HEK293 (cell line): ENCODE measurements at regions not wholly inside any gene's neighbourhood (a gene's known extent, or its start where the extent isn't known, plus 50 kb on each side); places are given as distances from the start of the nearest gene placed in this dataset.

Experiments used
- GFI1B ChIP-seq: fragments of 450-650 bp; formaldehyde crosslinking; IDR thresholded peaks from 2 replicates; pipeline ENCODE4 v1.5.1; 2016; ENCODE audit warnings: missing biosample characterization, missing genetic modification characterization
- GLIS1 ChIP-seq: fragments of 450-650 bp; formaldehyde crosslinking; IDR thresholded peaks from 2 replicates; pipeline ENCODE4 v1.5.1; 2016; ENCODE audit warnings: missing biosample characterization, missing genetic modification characterization
- ZBTB17 ChIP-seq: fragments of 450-650 bp; formaldehyde crosslinking; IDR thresholded peaks from 2 replicates; pipeline ENCODE4 v1.5.1; 2016; ENCODE audit warnings: missing biosample characterization, missing genetic modification characterization
- ZBTB21 ChIP-seq: fragments of 450-650 bp; formaldehyde crosslinking; IDR thresholded peaks from 2 replicates; pipeline ENCODE4 v1.5.1; 2017; ENCODE audit warnings: missing biosample characterization, missing genetic modification characterization
- ZNF157 ChIP-seq: fragments of 450-650 bp; formaldehyde crosslinking; IDR thresholded peaks from 2 replicates; pipeline ENCODE4 v1.5.1; 2016; ENCODE audit warnings: missing biosample characterization, missing genetic modification characterization
- ZNF169 ChIP-seq: fragments of 450-650 bp; formaldehyde crosslinking; IDR thresholded peaks from 2 replicates; pipeline ENCODE4 v1.5.1; 2016; ENCODE audit warnings: missing biosample characterization, missing genetic modification characterization
- ZNF2 ChIP-seq: fragments of 450-650 bp; formaldehyde crosslinking; IDR thresholded peaks from 2 replicates; pipeline ENCODE4 v1.5.1; 2016; ENCODE audit warnings: missing biosample characterization, missing genetic modification characterization
- ZNF280D ChIP-seq: fragments of 450-650 bp; formaldehyde crosslinking; IDR thresholded peaks from 2 replicates; pipeline ENCODE4 v1.5.1; 2016; ENCODE audit warnings: missing biosample characterization, missing genetic modification characterization
- ZNF510 ChIP-seq: fragments of 450-650 bp; formaldehyde crosslinking; IDR thresholded peaks from 2 replicates; pipeline ENCODE4 v1.5.1; 2018; ENCODE audit warnings: mild to moderate bottlenecking, missing genetic modification characterization, missing biosample characterization; ENCODE audit not compliant: insufficient replicate concordance
- ZNF549 ChIP-seq: fragments of 450-650 bp; IDR thresholded peaks from 2 replicates; pipeline ENCODE4 v1.5.1; 2018; ENCODE audit warnings: missing biosample characterization, missing genetic modification characterization, mild to moderate bottlenecking, inconsistent platforms, moderate library complexity
- TF ChIP-seq, protein P1 (sequence below): fragments of 450-650 bp; formaldehyde crosslinking; IDR thresholded peaks from 2 replicates; pipeline ENCODE4 v1.5.1; 2016; ENCODE audit warnings: missing biosample characterization, missing genetic modification characterization
- TF ChIP-seq, protein P2 (sequence below): fragments of 450-650 bp; formaldehyde crosslinking; IDR thresholded peaks from 2 replicates; pipeline ENCODE4 v1.5.1; 2016; ENCODE audit warnings: missing biosample characterization, missing genetic modification characterization, low read depth
- TF ChIP-seq, protein P3 (sequence below): fragments of 450-650 bp; formaldehyde crosslinking; IDR thresholded peaks from 2 replicates; pipeline ENCODE4 v1.5.1; 2016; ENCODE audit warnings: missing biosample characterization, missing genetic modification characterization, low read depth
- TF ChIP-seq, protein P4 (sequence below): fragments of 450-650 bp; IDR thresholded peaks from 2 replicates; pipeline ENCODE4 v1.5.1; 2018; ENCODE audit warnings: missing biosample characterization, missing genetic modification characterization

- TF ChIP-seq, protein P1, sequence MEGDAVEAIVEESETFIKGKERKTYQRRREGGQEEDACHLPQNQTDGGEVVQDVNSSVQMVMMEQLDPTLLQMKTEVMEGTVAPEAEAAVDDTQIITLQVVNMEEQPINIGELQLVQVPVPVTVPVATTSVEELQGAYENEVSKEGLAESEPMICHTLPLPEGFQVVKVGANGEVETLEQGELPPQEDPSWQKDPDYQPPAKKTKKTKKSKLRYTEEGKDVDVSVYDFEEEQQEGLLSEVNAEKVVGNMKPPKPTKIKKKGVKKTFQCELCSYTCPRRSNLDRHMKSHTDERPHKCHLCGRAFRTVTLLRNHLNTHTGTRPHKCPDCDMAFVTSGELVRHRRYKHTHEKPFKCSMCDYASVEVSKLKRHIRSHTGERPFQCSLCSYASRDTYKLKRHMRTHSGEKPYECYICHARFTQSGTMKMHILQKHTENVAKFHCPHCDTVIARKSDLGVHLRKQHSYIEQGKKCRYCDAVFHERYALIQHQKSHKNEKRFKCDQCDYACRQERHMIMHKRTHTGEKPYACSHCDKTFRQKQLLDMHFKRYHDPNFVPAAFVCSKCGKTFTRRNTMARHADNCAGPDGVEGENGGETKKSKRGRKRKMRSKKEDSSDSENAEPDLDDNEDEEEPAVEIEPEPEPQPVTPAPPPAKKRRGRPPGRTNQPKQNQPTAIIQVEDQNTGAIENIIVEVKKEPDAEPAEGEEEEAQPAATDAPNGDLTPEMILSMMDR (tag by site-specific recombination): no peak
- TF ChIP-seq ZNF2 (tag by site-specific recombination) (no peak), ZNF157 (tag by site-specific recombination) (no peak), GFI1B (tag by site-specific recombination) (no peak), ZNF280D (tag by site-specific recombination) (no peak), ZNF510 (tag by site-specific recombination) (no peak), ZBTB17 (tag by site-specific recombination) (no peak), ZNF549 (tag by site-specific recombination) (no peak), GLIS1 (tag by site-specific recombination) (no peak), ZBTB21 (tag by site-specific recombination) (no peak), ZNF169 (tag by site-specific recombination) (no peak)
- TF ChIP-seq, protein P2, sequence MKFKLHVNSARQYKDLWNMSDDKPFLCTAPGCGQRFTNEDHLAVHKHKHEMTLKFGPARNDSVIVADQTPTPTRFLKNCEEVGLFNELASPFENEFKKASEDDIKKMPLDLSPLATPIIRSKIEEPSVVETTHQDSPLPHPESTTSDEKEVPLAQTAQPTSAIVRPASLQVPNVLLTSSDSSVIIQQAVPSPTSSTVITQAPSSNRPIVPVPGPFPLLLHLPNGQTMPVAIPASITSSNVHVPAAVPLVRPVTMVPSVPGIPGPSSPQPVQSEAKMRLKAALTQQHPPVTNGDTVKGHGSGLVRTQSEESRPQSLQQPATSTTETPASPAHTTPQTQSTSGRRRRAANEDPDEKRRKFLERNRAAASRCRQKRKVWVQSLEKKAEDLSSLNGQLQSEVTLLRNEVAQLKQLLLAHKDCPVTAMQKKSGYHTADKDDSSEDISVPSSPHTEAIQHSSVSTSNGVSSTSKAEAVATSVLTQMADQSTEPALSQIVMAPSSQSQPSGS (tag by site-specific recombination): no peak
- TF ChIP-seq, protein P3, sequence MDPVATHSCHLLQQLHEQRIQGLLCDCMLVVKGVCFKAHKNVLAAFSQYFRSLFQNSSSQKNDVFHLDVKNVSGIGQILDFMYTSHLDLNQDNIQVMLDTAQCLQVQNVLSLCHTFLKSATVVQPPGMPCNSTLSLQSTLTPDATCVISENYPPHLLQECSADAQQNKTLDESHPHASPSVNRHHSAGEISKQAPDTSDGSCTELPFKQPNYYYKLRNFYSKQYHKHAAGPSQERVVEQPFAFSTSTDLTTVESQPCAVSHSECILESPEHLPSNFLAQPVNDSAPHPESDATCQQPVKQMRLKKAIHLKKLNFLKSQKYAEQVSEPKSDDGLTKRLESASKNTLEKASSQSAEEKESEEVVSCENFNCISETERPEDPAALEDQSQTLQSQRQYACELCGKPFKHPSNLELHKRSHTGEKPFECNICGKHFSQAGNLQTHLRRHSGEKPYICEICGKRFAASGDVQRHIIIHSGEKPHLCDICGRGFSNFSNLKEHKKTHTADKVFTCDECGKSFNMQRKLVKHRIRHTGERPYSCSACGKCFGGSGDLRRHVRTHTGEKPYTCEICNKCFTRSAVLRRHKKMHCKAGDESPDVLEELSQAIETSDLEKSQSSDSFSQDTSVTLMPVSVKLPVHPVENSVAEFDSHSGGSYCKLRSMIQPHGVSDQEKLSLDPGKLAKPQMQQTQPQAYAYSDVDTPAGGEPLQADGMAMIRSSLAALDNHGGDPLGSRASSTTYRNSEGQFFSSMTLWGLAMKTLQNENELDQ (tag by site-specific recombination): no peak
- TF ChIP-seq, protein P4, sequence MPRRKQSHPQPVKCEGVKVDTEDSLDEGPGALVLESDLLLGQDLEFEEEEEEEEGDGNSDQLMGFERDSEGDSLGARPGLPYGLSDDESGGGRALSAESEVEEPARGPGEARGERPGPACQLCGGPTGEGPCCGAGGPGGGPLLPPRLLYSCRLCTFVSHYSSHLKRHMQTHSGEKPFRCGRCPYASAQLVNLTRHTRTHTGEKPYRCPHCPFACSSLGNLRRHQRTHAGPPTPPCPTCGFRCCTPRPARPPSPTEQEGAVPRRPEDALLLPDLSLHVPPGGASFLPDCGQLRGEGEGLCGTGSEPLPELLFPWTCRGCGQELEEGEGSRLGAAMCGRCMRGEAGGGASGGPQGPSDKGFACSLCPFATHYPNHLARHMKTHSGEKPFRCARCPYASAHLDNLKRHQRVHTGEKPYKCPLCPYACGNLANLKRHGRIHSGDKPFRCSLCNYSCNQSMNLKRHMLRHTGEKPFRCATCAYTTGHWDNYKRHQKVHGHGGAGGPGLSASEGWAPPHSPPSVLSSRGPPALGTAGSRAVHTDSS (tag by site-specific recombination): no peak
Observed at GRCh38 chr16:62130101-62130500, 93.9 kb upstream of the CDH8 start.
